SU-DHL-6 (cell line): ENCODE measurements at regions not wholly inside any gene's neighbourhood (a gene's known extent, or its start where the extent isn't known, plus 50 kb on each side); places are given as distances from the start of the nearest gene placed in this dataset.

Experiments
- CTCF ChIP-seq: fragments of 200-600 bp; sonication (generic); IDR thresholded peaks from one replicate; pipeline ENCODE4 v1.5.1; 2017; ENCODE audit warnings: antibody characterized with exemption, mild to moderate bottlenecking, low read length, moderate library complexity; ENCODE audit not compliant: insufficient read depth, poor library complexity, severe bottlenecking
- EZH2phosphoT487 ChIP-seq: fragments of 200-600 bp; sonication (generic), shearing (Covaris generic); conservative IDR thresholded peaks from 2 replicates; pipeline ENCODE4 v1.6.1; 2018; ENCODE audit warnings: mild to moderate bottlenecking, antibody characterized with exemption, low read length, moderate library complexity, mixed read lengths

GRCh38 chr18:73927496-73927895 is 220.1 kb downstream of the FBXO15 start:
- TF ChIP-seq CTCF (no peak), EZH2phosphoT487 (no peak)
